Loucy (cell line): ENCODE measurements at regions not wholly inside any gene's neighbourhood (a gene's known extent, or its start where the extent isn't known, plus 50 kb on each side); places are given as distances from the start of the nearest gene placed in this dataset.

Experiments used
- H2AFZ ChIP-seq: fragments of 200-600 bp; sonication (generic); 2 replicates; pipeline ENCODE4 v1.6.0; 2016; ENCODE audit warnings: antibody characterized with exemption, mild to moderate bottlenecking, low read length, moderate library complexity
- H3F3A ChIP-seq: fragments of 200-600 bp; 2 replicates; pipeline ENCODE4 v1.6.0; 2016; ENCODE audit warnings: antibody characterized with exemption, low read depth, mild to moderate bottlenecking
- H3K27me3 ChIP-seq: fragments of 200-600 bp; sonication (generic); 2 replicates; pipeline ENCODE4 v1.6.1; 2014; ENCODE audit warnings: low read length, mild to moderate bottlenecking; ENCODE audit not compliant: insufficient read depth, poor library complexity, severe bottlenecking
- H3K36me3 ChIP-seq: fragments of 200-600 bp; sonication (generic); 2 replicates; pipeline ENCODE4 v1.6.1; 2016; ENCODE audit warnings: low read length; ENCODE audit not compliant: insufficient read depth
- H3K4me1 ChIP-seq: fragments of 200-600 bp; sonication (generic); 2 replicates; pipeline ENCODE4 v1.5.1; 2014; ENCODE audit warnings: low read length, mild to moderate bottlenecking; ENCODE audit not compliant: insufficient read depth, poor library complexity, severe bottlenecking
- H3K4me2 ChIP-seq: fragments of 200-600 bp; sonication (generic); 2 replicates; pipeline ENCODE4 v1.6.0; 2014; ENCODE audit warnings: antibody characterized with exemption, low read length, low read depth, mild to moderate bottlenecking; ENCODE audit not compliant: poor library complexity, severe bottlenecking
- H3K4me3 ChIP-seq: fragments of 200-600 bp; sonication (generic); 2 replicates; pipeline ENCODE4 v1.5.1; 2014; ENCODE audit warnings: low read length, mild to moderate bottlenecking, mixed read lengths; ENCODE audit not compliant: poor library complexity, severe bottlenecking
- H3K79me2 ChIP-seq: fragments of 200-600 bp; sonication (generic); 2 replicates; pipeline ENCODE4 v1.6.1; 2014; ENCODE audit warnings: low read length; ENCODE audit not compliant: insufficient read depth
- H3K9ac ChIP-seq: fragments of 200-600 bp; sonication (generic); 2 replicates; pipeline ENCODE4 v1.6.0; 2014; ENCODE audit warnings: mild to moderate bottlenecking, low read depth, low read length, moderate library complexity; ENCODE audit not compliant: poor library complexity, severe bottlenecking
- H3K9me2 ChIP-seq: fragments of 200-600 bp; sonication (generic); replicated peaks from 2 replicates; pipeline ENCODE4 v1.6.1; 2016; ENCODE audit warnings: low read depth, low read length, mixed read lengths
- H3K9me3 ChIP-seq: fragments of 200-600 bp; sonication (generic); 2 replicates; pipeline ENCODE4 v1.6.1; 2014; ENCODE audit warnings: mild to moderate bottlenecking, antibody characterized with exemption, low read length, low read depth; ENCODE audit not compliant: insufficient read depth
- H4K20me1 ChIP-seq: fragments of 200-600 bp; sonication (generic); 2 replicates; pipeline ENCODE4 v1.6.0; 2014; ENCODE audit warnings: antibody characterized with exemption, low read length, mild to moderate bottlenecking; ENCODE audit not compliant: insufficient read depth, poor library complexity, severe bottlenecking
- CTCF ChIP-seq: fragments of 200-600 bp; sonication (generic); conservative IDR thresholded peaks from 2 replicates; pipeline ENCODE4 v1.5.1; 2014; ENCODE audit warnings: mild to moderate bottlenecking, antibody characterized with exemption, low read length
- EZH2phosphoT487 ChIP-seq: fragments of 200-600 bp; IDR thresholded peaks from 2 replicates; pipeline ENCODE4 v1.6.1; 2018; ENCODE audit warnings: antibody characterized with exemption, mild to moderate bottlenecking, moderate library complexity, borderline replicate concordance

DNA sequence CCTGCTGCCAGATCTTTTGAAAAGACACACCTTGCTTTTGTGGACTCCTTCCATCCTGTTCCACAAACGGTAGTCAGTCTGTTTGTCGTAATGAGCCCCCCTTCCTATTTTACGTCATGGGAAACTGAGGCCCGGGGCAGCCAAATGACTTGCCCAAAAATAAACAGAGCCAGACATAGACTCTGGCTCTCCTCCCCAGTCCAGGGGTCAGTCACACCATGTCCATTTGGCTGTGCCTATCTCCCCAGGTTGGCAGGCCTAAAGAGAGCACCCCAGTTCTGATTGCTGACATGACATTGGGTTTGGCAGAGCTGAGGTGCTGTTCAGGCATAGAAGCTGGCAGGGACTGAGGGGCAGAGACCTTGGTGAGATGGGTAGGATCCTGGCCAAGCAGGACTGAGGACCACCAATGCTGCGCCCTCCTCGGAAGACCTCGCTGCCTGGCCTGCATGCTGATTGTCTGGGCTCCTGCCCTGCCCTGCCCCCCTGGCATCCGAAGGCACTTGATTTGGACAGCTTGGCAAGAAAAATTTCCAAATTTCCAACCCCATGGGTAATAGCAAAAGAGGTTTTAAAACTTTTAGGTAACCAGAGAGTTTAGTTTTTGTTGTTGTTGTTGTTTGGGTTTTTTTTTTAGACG is 335.4 kb downstream of the DYSF start:
- TF ChIP-seq CTCF (no peak), EZH2phosphoT487 (no peak)
- Histone ChIP-seq H2AFZ (no peak overlapping the region), H3K9ac (no peak overlapping the region), H3K79me2 (no peaks in the 10 kb centered on the region), H3K4me3 (no peak overlapping the region), H3K36me3 (no peaks in the 10 kb centered on the region), H3K9me2 (no peaks in the 10 kb centered on the region), H3K4me1 (no peaks in the 10 kb centered on the region), H3F3A (no peaks in the 10 kb centered on the region), H3K4me2 (no peak overlapping the region), H3K9me3 (no peaks in the 10 kb centered on the region), H4K20me1 (no peaks in the 10 kb centered on the region), H3K27me3 (no peaks in the 10 kb centered on the region)

- Histone ChIP-seq H3F3A (no peaks in the 10 kb centered on the region), H3K79me2 (no peaks in the 10 kb centered on the region), H3K4me3 (no peak overlapping the region), H3K36me3 (no peaks in the 10 kb centered on the region), H4K20me1 (no peaks in the 10 kb centered on the region), H3K9me2 (no peaks in the 10 kb centered on the region), H3K4me1 (no peaks in the 10 kb centered on the region), H3K4me2 (no peak overlapping the region), H3K9ac (no peak overlapping the region), H3K9me3 (no peaks in the 10 kb centered on the region), H2AFZ (no peak overlapping the region), H3K27me3 (no peaks in the 10 kb centered on the region)
- TF ChIP-seq EZH2phosphoT487 (no peak), CTCF (no peak)
These were observed 334.8 kb downstream of the DYSF start for GRCh38 chr2:71788186-71788525.

DNA sequence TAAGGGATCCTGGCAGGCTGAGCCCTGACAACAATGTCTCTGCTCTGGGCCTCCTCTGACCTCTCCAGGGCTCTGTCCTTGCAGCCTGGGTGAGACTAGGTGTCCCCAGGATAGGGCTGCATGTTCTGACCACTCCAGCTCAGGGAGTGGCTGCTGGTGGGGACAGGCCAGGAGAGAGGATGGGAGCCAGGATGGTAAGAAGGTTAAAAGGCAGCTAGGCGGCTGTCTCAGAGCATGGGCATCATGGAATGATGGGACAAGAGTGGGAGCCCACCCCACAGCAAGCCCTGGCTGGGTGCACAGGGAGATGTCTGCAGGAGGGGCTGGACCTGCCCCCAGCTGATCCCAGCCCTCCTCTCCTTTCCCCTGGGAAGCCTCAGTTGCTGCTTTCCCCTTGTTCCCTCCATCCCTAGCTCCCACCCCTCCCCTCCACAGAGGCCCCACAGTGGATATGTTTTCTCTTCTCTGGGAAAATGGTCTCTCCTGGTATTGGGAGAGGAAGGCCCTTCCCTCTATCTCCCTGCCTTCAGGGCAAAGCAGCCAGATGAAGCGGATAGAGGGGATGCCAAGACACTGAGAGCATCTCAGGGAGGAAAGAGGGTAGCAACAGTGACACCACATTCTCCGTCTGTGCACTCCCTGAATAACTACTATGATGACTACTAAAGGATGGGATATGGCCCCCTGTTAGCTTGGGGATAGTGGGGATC is 334.3 kb downstream of the DYSF start:
- no peaks in the 10 kb centered on the region for H3K36me3 ChIP-seq

More for the DNA sequence above, 334.3 kb downstream of the DYSF start:
- no peaks in the 10 kb centered on the region for H3K27me3 ChIP-seq
- H3K9me3 ChIP-seq: no peaks in the 10 kb centered on the region
- H4K20me1 ChIP-seq: no peaks in the 10 kb centered on the region
- H2AFZ ChIP-seq: no peak overlapping the region
- no peaks in the 10 kb centered on the region for H3K4me1 ChIP-seq
- H3K4me3 ChIP-seq: no peak overlapping the region
- H3K4me2 ChIP-seq: no peak overlapping the region
- no peaks in the 10 kb centered on the region for H3K79me2 ChIP-seq
- TF ChIP-seq EZH2phosphoT487 (no peak), CTCF (no peak)
- no peaks in the 10 kb centered on the region for H3K9me2 ChIP-seq
- H3F3A ChIP-seq: no peaks in the 10 kb centered on the region
- no peak overlapping the region for H3K9ac ChIP-seq
